Neural cell (in vitro differentiated cells): ENCODE measurements at regions not wholly inside any gene's neighbourhood (a gene's known extent, or its start where the extent isn't known, plus 50 kb on each side); places are given as distances from the start of the nearest gene placed in this dataset.

Source experiments
- H2AFZ ChIP-seq: fragments of 200-600, 300-800 bp; sonication (generic), shearing (Covaris generic); 2 replicates; pipeline ENCODE4 v1.6.0; 2014; ENCODE audit warnings: low read depth, mild to moderate bottlenecking, antibody characterized with exemption, low read length, moderate library complexity
- H3F3A ChIP-seq: fragments of 200-600 bp; shearing (Covaris generic); 2 replicates; pipeline ENCODE4 v1.6.1; 2016; ENCODE audit warnings: mild to moderate bottlenecking, moderate library complexity, mixed read lengths, antibody characterized with exemption, low read length; ENCODE audit not compliant: insufficient read depth, poor library complexity, severe bottlenecking
- H3K27ac ChIP-seq: fragments of 200-600, 300-800 bp; sonication (generic), shearing (Covaris generic); 2 replicates; pipeline ENCODE4 v1.5.1; 2014; ENCODE audit warnings: mild to moderate bottlenecking, low read length, moderate library complexity
- H3K27me3 ChIP-seq: fragments of 300-800, 200-600 bp; sonication (generic), shearing (Covaris generic); 2 replicates; pipeline ENCODE4 v1.6.0; 2014; ENCODE audit warnings: mild to moderate bottlenecking, low read depth, low read length, moderate library complexity; ENCODE audit not compliant: insufficient read depth
- H3K36me3 ChIP-seq: fragments of 300-800, 200-600 bp; sonication (generic), shearing (Covaris generic); 2 replicates; pipeline ENCODE4 v1.5.1; 2014; ENCODE audit warnings: mild to moderate bottlenecking, antibody characterized with exemption, low read length, moderate library complexity; ENCODE audit not compliant: insufficient read depth
- H3K4me2 ChIP-seq: fragments of 300-800, 200-600 bp; sonication (generic), shearing (Covaris generic); 2 replicates; pipeline ENCODE4 v1.6.0; 2014; ENCODE audit warnings: mild to moderate bottlenecking, low read length
- H3K4me3 ChIP-seq: fragments of 300-800, 200-600 bp; sonication (generic), shearing (Covaris generic); 2 replicates; pipeline ENCODE4 v1.5.1; 2014; ENCODE audit warnings: mild to moderate bottlenecking, low read length, moderate library complexity
- H3K79me2 ChIP-seq: fragments of 200-600 bp; shearing (Covaris generic); replicated peaks from 2 replicates; pipeline ENCODE4 v1.6.0; 2014; ENCODE audit warnings: mild to moderate bottlenecking, low read length, moderate library complexity; ENCODE audit not compliant: insufficient read depth
- H3K9ac ChIP-seq: fragments of 300-800, 200-600 bp; sonication (generic), shearing (Covaris generic); 2 replicates; pipeline ENCODE4 v1.6.1; 2016; ENCODE audit warnings: mild to moderate bottlenecking, low read length, mixed read lengths
- H3K9me2 ChIP-seq: fragments of 200-600 bp; shearing (Covaris generic); 2 replicates; pipeline ENCODE4 v1.6.1; 2016; ENCODE audit warnings: mild to moderate bottlenecking, low read length, mixed read lengths; ENCODE audit not compliant: insufficient read depth
- H3K9me3 ChIP-seq: fragments of 200-600, 300-800 bp; sonication (generic), shearing (Covaris generic); 2 replicates; pipeline ENCODE4 v1.6.1; 2016; ENCODE audit warnings: mild to moderate bottlenecking, mixed run types, low read length, moderate library complexity, mixed read lengths
- H4K20me1 ChIP-seq: fragments of 200-600 bp; shearing (Covaris generic); 2 replicates; pipeline ENCODE4 v1.6.1; 2016; ENCODE audit warnings: mild to moderate bottlenecking, mixed run types; ENCODE audit not compliant: insufficient read depth
- EP300 ChIP-seq: fragments of 450-650 bp; conservative IDR thresholded peaks from 2 replicates; pipeline ENCODE4 v1.6.1; 2014; ENCODE audit warnings: antibody characterized with exemption, mild to moderate bottlenecking, moderate library complexity; ENCODE audit not compliant: poor library complexity, severe bottlenecking
- EZH2 ChIP-seq: fragments of 200-600, 300-800 bp; shearing (Covaris generic), sonication (generic); IDR thresholded peaks from 2 replicates; pipeline ENCODE4 v1.6.1; 2014; ENCODE audit warnings: antibody characterized with exemption, low read length, borderline replicate concordance, mild to moderate bottlenecking; ENCODE audit not compliant: insufficient read depth, poor library complexity, severe bottlenecking
- POLR2AphosphoS5 ChIP-seq: IDR thresholded peaks from 2 replicates; pipeline ENCODE4 v1.6.1; 2012
- RAD21 ChIP-seq: fragments of 450-650 bp; conservative IDR thresholded peaks from 2 replicates; pipeline ENCODE4 v1.6.1; 2014; ENCODE audit warnings: antibody characterized with exemption, mild to moderate bottlenecking, moderate library complexity
- SMC3 ChIP-seq: fragments of 450-650 bp; conservative IDR thresholded peaks from 2 replicates; pipeline ENCODE4 v1.6.1; 2014; ENCODE audit warnings: antibody characterized with exemption, mild to moderate bottlenecking, moderate library complexity; ENCODE audit not compliant: poor library complexity
- TAF1 ChIP-seq: IDR thresholded peaks from 2 replicates; pipeline ENCODE4 v1.6.1; 2012; ENCODE audit warnings: low read depth
- TF ChIP-seq, protein P1 (sequence below): fragments of 450-650 bp; IDR thresholded peaks from 2 replicates; pipeline ENCODE4 v1.5.1; 2014; ENCODE audit warnings: antibody characterized with exemption, mild to moderate bottlenecking, moderate library complexity; ENCODE audit not compliant: poor library complexity, severe bottlenecking
- TF ChIP-seq, protein P2 (sequence below): IDR thresholded peaks from 2 replicates; pipeline ENCODE4 v1.6.1; 2012; ENCODE audit warnings: borderline replicate concordance

DNA sequence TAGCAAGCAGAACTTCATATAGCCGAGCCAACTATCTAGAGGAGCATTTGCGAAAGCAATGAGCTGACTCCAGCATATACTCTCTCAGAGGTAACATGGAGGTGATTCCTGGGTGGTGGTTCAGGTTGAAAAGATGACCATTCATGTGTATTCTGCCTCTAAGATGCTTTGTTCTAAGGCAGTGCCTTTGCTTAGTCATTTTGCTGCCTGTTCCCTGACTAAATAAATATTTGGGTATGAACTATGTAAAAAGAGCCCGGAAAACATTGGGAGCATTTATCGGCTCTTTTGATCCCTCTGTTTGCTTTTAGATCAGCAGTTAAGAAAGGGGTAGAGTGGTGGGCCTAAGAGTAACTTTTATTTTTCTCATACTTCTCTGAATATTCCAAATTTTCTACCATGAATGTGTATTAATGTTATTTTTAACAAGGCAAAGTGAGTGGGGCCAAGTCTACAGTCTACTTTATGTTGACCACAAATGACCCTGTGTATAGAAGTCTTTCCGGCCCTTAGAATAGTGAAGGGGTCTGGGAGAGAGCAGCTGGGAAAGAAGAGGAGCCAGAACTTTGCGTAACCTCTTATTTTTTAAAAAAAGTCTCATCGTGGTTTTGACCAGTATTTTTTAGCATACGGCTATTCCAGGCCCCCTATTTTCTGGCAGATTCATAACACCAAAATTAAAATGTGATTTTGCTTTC lies 206.5 kb upstream of the EYA4 start:
- TF ChIP-seq RAD21 = no peak
- no peak for TF ChIP-seq SMC3
- TF ChIP-seq, protein P1, sequence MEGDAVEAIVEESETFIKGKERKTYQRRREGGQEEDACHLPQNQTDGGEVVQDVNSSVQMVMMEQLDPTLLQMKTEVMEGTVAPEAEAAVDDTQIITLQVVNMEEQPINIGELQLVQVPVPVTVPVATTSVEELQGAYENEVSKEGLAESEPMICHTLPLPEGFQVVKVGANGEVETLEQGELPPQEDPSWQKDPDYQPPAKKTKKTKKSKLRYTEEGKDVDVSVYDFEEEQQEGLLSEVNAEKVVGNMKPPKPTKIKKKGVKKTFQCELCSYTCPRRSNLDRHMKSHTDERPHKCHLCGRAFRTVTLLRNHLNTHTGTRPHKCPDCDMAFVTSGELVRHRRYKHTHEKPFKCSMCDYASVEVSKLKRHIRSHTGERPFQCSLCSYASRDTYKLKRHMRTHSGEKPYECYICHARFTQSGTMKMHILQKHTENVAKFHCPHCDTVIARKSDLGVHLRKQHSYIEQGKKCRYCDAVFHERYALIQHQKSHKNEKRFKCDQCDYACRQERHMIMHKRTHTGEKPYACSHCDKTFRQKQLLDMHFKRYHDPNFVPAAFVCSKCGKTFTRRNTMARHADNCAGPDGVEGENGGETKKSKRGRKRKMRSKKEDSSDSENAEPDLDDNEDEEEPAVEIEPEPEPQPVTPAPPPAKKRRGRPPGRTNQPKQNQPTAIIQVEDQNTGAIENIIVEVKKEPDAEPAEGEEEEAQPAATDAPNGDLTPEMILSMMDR = no peak
- TF ChIP-seq TAF1 = no peak
- TF ChIP-seq POLR2AphosphoS5 = no peak
- TF ChIP-seq, protein P2, sequence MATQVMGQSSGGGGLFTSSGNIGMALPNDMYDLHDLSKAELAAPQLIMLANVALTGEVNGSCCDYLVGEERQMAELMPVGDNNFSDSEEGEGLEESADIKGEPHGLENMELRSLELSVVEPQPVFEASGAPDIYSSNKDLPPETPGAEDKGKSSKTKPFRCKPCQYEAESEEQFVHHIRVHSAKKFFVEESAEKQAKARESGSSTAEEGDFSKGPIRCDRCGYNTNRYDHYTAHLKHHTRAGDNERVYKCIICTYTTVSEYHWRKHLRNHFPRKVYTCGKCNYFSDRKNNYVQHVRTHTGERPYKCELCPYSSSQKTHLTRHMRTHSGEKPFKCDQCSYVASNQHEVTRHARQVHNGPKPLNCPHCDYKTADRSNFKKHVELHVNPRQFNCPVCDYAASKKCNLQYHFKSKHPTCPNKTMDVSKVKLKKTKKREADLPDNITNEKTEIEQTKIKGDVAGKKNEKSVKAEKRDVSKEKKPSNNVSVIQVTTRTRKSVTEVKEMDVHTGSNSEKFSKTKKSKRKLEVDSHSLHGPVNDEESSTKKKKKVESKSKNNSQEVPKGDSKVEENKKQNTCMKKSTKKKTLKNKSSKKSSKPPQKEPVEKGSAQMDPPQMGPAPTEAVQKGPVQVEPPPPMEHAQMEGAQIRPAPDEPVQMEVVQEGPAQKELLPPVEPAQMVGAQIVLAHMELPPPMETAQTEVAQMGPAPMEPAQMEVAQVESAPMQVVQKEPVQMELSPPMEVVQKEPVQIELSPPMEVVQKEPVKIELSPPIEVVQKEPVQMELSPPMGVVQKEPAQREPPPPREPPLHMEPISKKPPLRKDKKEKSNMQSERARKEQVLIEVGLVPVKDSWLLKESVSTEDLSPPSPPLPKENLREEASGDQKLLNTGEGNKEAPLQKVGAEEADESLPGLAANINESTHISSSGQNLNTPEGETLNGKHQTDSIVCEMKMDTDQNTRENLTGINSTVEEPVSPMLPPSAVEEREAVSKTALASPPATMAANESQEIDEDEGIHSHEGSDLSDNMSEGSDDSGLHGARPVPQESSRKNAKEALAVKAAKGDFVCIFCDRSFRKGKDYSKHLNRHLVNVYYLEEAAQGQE = no peak
- TF ChIP-seq EZH2 = no peak
- TF ChIP-seq EP300 = no peak
- no peaks in the 10 kb centered on the region for H3K27me3 ChIP-seq

GRCh38 chr6:133040094-133040802 lies 200.9 kb upstream of the EYA4 start:
- H3K4me2 ChIP-seq = no peak overlapping the region

More for the DNA sequence above, 206.5 kb upstream of the EYA4 start:
- no peaks in the 10 kb centered on the region for H4K20me1 ChIP-seq
- no peaks in the 10 kb centered on the region for H3K79me2 ChIP-seq
- H3K9me2 ChIP-seq = no peaks in the 10 kb centered on the region
- H3K36me3 ChIP-seq = no peaks in the 10 kb centered on the region
- H3F3A ChIP-seq = no peaks in the 10 kb centered on the region
- no peak overlapping the region for H3K4me3 ChIP-seq
- H3K9ac ChIP-seq = no peak overlapping the region
- no peak overlapping the region for H3K4me2 ChIP-seq
- no peaks in the 10 kb centered on the region for H3K9me3 ChIP-seq
- H3K27ac ChIP-seq = no peak overlapping the region
- no peak overlapping the region for H2AFZ ChIP-seq

More at GRCh38 chr6:133040094-133040802, 200.9 kb upstream of the EYA4 start:
- TF ChIP-seq EZH2 = no peak
- TF ChIP-seq, protein P1 = peak; percentile 26
- no peaks in the 10 kb centered on the region for H3K9me2 ChIP-seq
- no peaks in the 10 kb centered on the region for H3F3A ChIP-seq
- no peak overlapping the region for H3K27ac ChIP-seq
- no peaks in the 10 kb centered on the region for H4K20me1 ChIP-seq
- H2AFZ ChIP-seq = no peak overlapping the region
- H3K36me3 ChIP-seq = no peaks in the 10 kb centered on the region
- H3K9ac ChIP-seq = no peak overlapping the region
- no peak overlapping the region for H3K4me3 ChIP-seq
- no peaks in the 10 kb centered on the region for H3K79me2 ChIP-seq
- H3K9me3 ChIP-seq = no peaks in the 10 kb centered on the region
- H3K27me3 ChIP-seq = no peaks in the 10 kb centered on the region
